HCT116 (cell line): ENCODE measurements at regions not wholly inside any gene's neighbourhood (a gene's known extent, or its start where the extent isn't known, plus 50 kb on each side); places are given as distances from the start of the nearest gene placed in this dataset.
"Not testable (repeated sequence)": the region's sequence is repeated elsewhere in the genome, so short reads cannot be mapped to it uniquely, and the experiment has no call there.

ENCODE experiments used
- ATAC-seq: fragments of 200-7000 bp; cut with Tn5 transposase; 2 replicates; pipeline ENCODE4 v1.9.1; 2020; ENCODE audit warnings: mild to moderate bottlenecking, moderate library complexity
- BruUV-seq: library from RNA; stranded (reverse); fragments of 400-500 nt; replicated peaks from 2 replicates; lab custom pipeline; 2021; lab: Mats Ljungman, UMichigan
- CTCF ChIA-PET: fragments of 300-600 bp; sonication (Branson Sonifier 250); formaldehyde crosslinking; loops from one replicate; lab custom pipeline; 2021; ENCODE audit warnings: antibody characterized with exemption; lab: Charles Lee
- POLR2A ChIA-PET: fragments of 300-600, 350-600 bp; sonication (Branson Sonifier 250); formaldehyde crosslinking; loops from one replicate; lab custom pipeline; 2021; ENCODE audit warnings: antibody characterized with exemption; lab: Charles Lee
- RAD21 ChIA-PET, 2 experiments: fragments of 300-600 bp; sonication (Branson Sonifier 250); formaldehyde crosslinking; loops; one replicate each; lab custom pipeline; 2023; ENCODE audit warnings: low total read pairs in 2 of 2; ENCODE audit not compliant: uncharacterized antibody in 2 of 2, unreplicated experiment in 2 of 2, low non-redundant PET in 1 of 2; lab: Charles Lee
- DNase-seq: peaks from one replicate; pipeline ENCODE4 v3.0.0-alpha.2; 2010; ENCODE audit warnings: low read depth, low spot score
- H2AFZ ChIP-seq: fragments of 200-600 bp; shearing (Covaris generic), sonication (generic); 2 replicates; pipeline ENCODE4 v1.6.1; 2017; ENCODE audit warnings: low read depth, mixed run types, mixed read lengths, antibody characterized with exemption, low read length; ENCODE audit not compliant: poor library complexity, severe bottlenecking
- H3K27ac ChIP-seq: 2 replicates; pipeline ENCODE4 v1.5.1; 2012; ENCODE audit warnings: low read depth, low read length
- H3K27me3 ChIP-seq: fragments of 200-600 bp; sonication (generic); 2 replicates; pipeline ENCODE4 v1.6.1; 2016; ENCODE audit warnings: mixed run types, low read length, mixed read lengths; ENCODE audit not compliant: insufficient read depth
- H3K36me3 ChIP-seq, 2 experiments: fragments of 200-500 bp in 1 of 2; fragments of 200-600 bp in 1 of 2; sonication (Bioruptor generic) in 1 of 2; sonication (generic) in 1 of 2; 2 replicates each; pipeline versions ENCODE4 v1.5.1 to v1.6.1; 2014 to 2016; ENCODE audit warnings: low read length in 2 of 2, inconsistent platforms in 1 of 2, mixed read lengths in 1 of 2, mixed run types in 1 of 2; ENCODE audit not compliant: insufficient read depth in 2 of 2, control insufficient read depth in 1 of 2
- H3K4me1 ChIP-seq, 2 experiments: fragments of 200-600 bp in 1 of 2; sonication (generic) in 1 of 2; 2 replicates each; pipeline versions ENCODE4 v1.5.1 to v1.6.1; 2012 to 2017; ENCODE audit warnings: low read length in 2 of 2, inconsistent platforms in 1 of 2, mild to moderate bottlenecking in 1 of 2, mixed read lengths in 1 of 2, mixed run types in 1 of 2, moderate library complexity in 1 of 2; ENCODE audit not compliant: insufficient read depth in 2 of 2, control insufficient read depth in 1 of 2
- H3K4me2 ChIP-seq: fragments of 200-600 bp; sonication (generic); 2 replicates; pipeline ENCODE4 v1.6.1; 2017; ENCODE audit warnings: mixed run types, low read length, mixed read lengths
- H3K4me3 ChIP-seq, 2 experiments: fragments of 200-600 bp in 1 of 2; sonication (generic) in 1 of 2; replicated peaks in 1 of 2; 2 replicates each; pipeline ENCODE4 v1.5.1; 2011 to 2016; ENCODE audit warnings: low read length in 2 of 2, control low read depth in 1 of 2, low read depth in 1 of 2, mild to moderate bottlenecking in 1 of 2, mixed read lengths in 1 of 2, mixed run types in 1 of 2
- H3K79me2 ChIP-seq: fragments of 200-600 bp; sonication (generic); 2 replicates; pipeline ENCODE4 v1.6.1; 2017; ENCODE audit warnings: mild to moderate bottlenecking, mixed run types, low read length, moderate library complexity, mixed read lengths; ENCODE audit not compliant: insufficient read depth
- H3K9ac ChIP-seq: fragments of 200-600 bp; sonication (generic); 2 replicates; pipeline ENCODE4 v1.6.1; 2016; ENCODE audit warnings: low read length, mixed read lengths
- H3K9me2 ChIP-seq: fragments of 200-600 bp; sonication (generic), shearing (Covaris generic); 2 replicates; pipeline ENCODE4 v1.6.1; 2017; ENCODE audit warnings: mixed run types, mild to moderate bottlenecking, moderate library complexity; ENCODE audit not compliant: insufficient read depth
- H3K9me3 ChIP-seq, 2 experiments: fragments of 200-500 bp in 1 of 2; fragments of 200-600 bp in 1 of 2; sonication (Bioruptor generic) in 1 of 2; sonication (generic) in 1 of 2; 2 replicates each; pipeline ENCODE4 v1.6.1; 2014 to 2017; ENCODE audit warnings: low read length in 2 of 2, mixed read lengths in 2 of 2, inconsistent platforms in 1 of 2, low read depth in 1 of 2, mild to moderate bottlenecking in 1 of 2, mixed run types in 1 of 2, moderate library complexity in 1 of 2; ENCODE audit not compliant: control insufficient read depth in 1 of 2, insufficient read depth in 1 of 2
- H4K20me1 ChIP-seq: fragments of 200-600 bp; sonication (generic), shearing (Covaris generic); 2 replicates; pipeline ENCODE4 v1.6.1; 2017; ENCODE audit warnings: mixed run types, mild to moderate bottlenecking, moderate library complexity; ENCODE audit not compliant: insufficient read depth
- CTCF ChIP-seq, 3 experiments: fragments of 200-600 bp in 1 of 3; sonication (generic) in 1 of 3; IDR thresholded peaks in 2 of 3; conservative IDR thresholded peaks in 1 of 3; 2 replicates each; pipeline ENCODE4 v1.5.1; 2012 to 2017; ENCODE audit warnings: low read depth in 2 of 3, low read length in 2 of 3, antibody characterized with exemption in 1 of 3, borderline replicate concordance in 1 of 3, control low read depth in 1 of 3, mild to moderate bottlenecking in 1 of 3, mixed read lengths in 1 of 3, mixed run types in 1 of 3, moderate library complexity in 1 of 3; ENCODE audit not compliant: insufficient read depth in 1 of 3
- JUND ChIP-seq: IDR thresholded peaks from 2 replicates; pipeline ENCODE4 v1.6.1; 2012
- MAX ChIP-seq: IDR thresholded peaks from 2 replicates; pipeline ENCODE4 v1.6.1; 2012
- POLR2AphosphoS5 ChIP-seq: IDR thresholded peaks from 2 replicates; pipeline ENCODE4 v1.6.1; 2011; ENCODE audit warnings: mild to moderate bottlenecking, low read depth, low read length, moderate library complexity
- SIN3A ChIP-seq: IDR thresholded peaks from 2 replicates; pipeline ENCODE4 v1.6.1; 2012; ENCODE audit warnings: low read depth
- SRF ChIP-seq: IDR thresholded peaks from 2 replicates; pipeline ENCODE4 v1.6.1; 2012; ENCODE audit warnings: low read depth
- TCF7L2 ChIP-seq: IDR thresholded peaks from 2 replicates; pipeline ENCODE4 v1.7.0; 2011; ENCODE audit warnings: borderline replicate concordance, inconsistent platforms; ENCODE audit not compliant: insufficient read depth, insufficient read length; ENCODE audit errors: extremely low read depth
- ZNF274 ChIP-seq: fragments of 200-500 bp; sonication (Bioruptor generic); IDR thresholded peaks from 2 replicates; pipeline ENCODE4 v1.6.1; 2014; ENCODE audit warnings: mild to moderate bottlenecking, low read depth, low read length, inconsistent platforms
- intact Hi-C: fragments of 100-400 bp; cut with micrococcal nuclease; formaldehyde crosslinking; loops from 2 replicates; pipeline ENCODE4 v1.10.0; 2022

GRCh38 chr9:23044549-23044948 lies 597.9 kb downstream of the DMRTA1 start:
- POLR2A ChIA-PET: no interaction called here
- Histone ChIP-seq H3K27me3 (no peaks in the 10 kb centered on the region), H3K36me3 (no peaks in the 10 kb centered on the region), H2AFZ (no peak overlapping the region), H3K4me1 (no peaks in the 10 kb centered on the region), H3K4me2 (no peak overlapping the region), H4K20me1 (no peaks in the 10 kb centered on the region), H3K79me2 (no peaks in the 10 kb centered on the region), H3K4me3 (no peak overlapping the region), H3K9me3 (peaks cover 4 to 9% of the 10 kb centered on the region in 2 experiments; a peak in 3 of 4 replicates), H3K9ac (no peak overlapping the region), H3K9me2 (no peaks in the 10 kb centered on the region), H3K27ac (no peak overlapping the region)
- ATAC-seq (no peak), DNase-seq (no peak)
- RAD21 ChIA-PET: no interaction called here
- intact Hi-C loops: no loop called here
- no peak for TF ChIP-seq MAX
- no peak for TF ChIP-seq POLR2AphosphoS5
- no peak for TF ChIP-seq SIN3A
- TF ChIP-seq SRF: no peak
- TF ChIP-seq ZNF274: no peak
- TF ChIP-seq TCF7L2: no peak
- TF ChIP-seq JUND: no peak
- no peak for TF ChIP-seq CTCF (IDR thresholded peaks at IDR 0.05 in 2 of 3, conservative IDR thresholded peaks at IDR 0.05 in 1 of 3; ENCODE audit: borderline replicate concordance in 1 of 3, insufficient read depth in 1 of 3, low read depth in 2 of 3, low read length in 2 of 3)
- no TSS peak for BruUV-seq
- CTCF ChIA-PET: no interaction called here

- H3K36me3 ChIP-seq, H3K27ac ChIP-seq, H3K9me2 ChIP-seq, H3K4me1 ChIP-seq, POLR2A ChIA-PET, DNase-seq, BruUV-seq, intact Hi-C loops, H3K4me3 ChIP-seq, CTCF ChIA-PET, ATAC-seq, H3K4me2 ChIP-seq, H3K9ac ChIP-seq, H4K20me1 ChIP-seq, H3K79me2 ChIP-seq, H2AFZ ChIP-seq, RAD21 ChIA-PET, H3K27me3 ChIP-seq: not testable (repeated sequence)
- peaks cover 4 to 16% of the 10 kb centered on the region in 2 experiments; a peak in 3 of 4 replicates for H3K9me3 ChIP-seq
Measured at GRCh38 chr9:23046026-23046425, 599.4 kb downstream of the DMRTA1 start.
